Bronchial epithelial cell (primary cell): ENCODE measurements at regions not wholly inside any gene's neighbourhood (a gene's known extent, or its start where the extent isn't known, plus 50 kb on each side); places are given as distances from the start of the nearest gene placed in this dataset.

Experiments used
- DNase-seq: peaks from one replicate; pipeline ENCODE4 v3.0.0-alpha.2; 2010; ENCODE audit warnings: low read depth
- FAIRE-seq: peaks from 2 replicates; lab custom pipeline; 2011; peaks lifted over from hg19 to GRCh38; lab: Jason Lieb, UNC
- H3K27me3 ChIP-seq: 2 replicates; pipeline ENCODE4 v1.5.1; 2011; ENCODE audit warnings: low read length; ENCODE audit not compliant: control insufficient read depth, insufficient read depth
- H3K36me3 ChIP-seq: 2 replicates; pipeline ENCODE4 v1.5.1; 2011; ENCODE audit warnings: low read length; ENCODE audit not compliant: control insufficient read depth, insufficient read depth
- H3K4me3 ChIP-seq: 2 replicates; pipeline ENCODE4 v1.5.1; 2011; ENCODE audit warnings: mild to moderate bottlenecking, low read depth, low read length, control low read depth
- CTCF ChIP-seq: IDR thresholded peaks from 2 replicates; pipeline ENCODE4 v1.5.1; 2011; ENCODE audit warnings: mild to moderate bottlenecking, moderate library complexity, low read length, control low read depth, inconsistent platforms; ENCODE audit not compliant: insufficient read depth, severe bottlenecking

GRCh38 chr1:58392083-58392482, 154.4 kb downstream of the OMA1 start:
- TF ChIP-seq CTCF = no peak
- H3K4me3 ChIP-seq = no peak overlapping the region
- FAIRE-seq (no peak), DNase-seq (no peak)
- H3K36me3 ChIP-seq = no peaks in the 10 kb centered on the region
- H3K27me3 ChIP-seq = no peaks in the 10 kb centered on the region

GRCh38 chr1:58391514-58391913, 155.0 kb downstream of the OMA1 start:
- no peak for TF ChIP-seq CTCF
- H3K27me3 ChIP-seq = no peaks in the 10 kb centered on the region
- FAIRE-seq = no peak
- no peak for DNase-seq
- H3K36me3 ChIP-seq = no peaks in the 10 kb centered on the region
- H3K4me3 ChIP-seq = no peak overlapping the region

GRCh38 chr1:58391056-58391455, 155.5 kb downstream of the OMA1 start:
- Histone ChIP-seq H3K27me3 (no peaks in the 10 kb centered on the region), H3K36me3 (no peaks in the 10 kb centered on the region), H3K4me3 (no peak overlapping the region)
- FAIRE-seq = no peak
- no peak for DNase-seq
- TF ChIP-seq CTCF = no peak

- no peaks in the 10 kb centered on the region for H3K27me3 ChIP-seq
- no peaks in the 10 kb centered on the region for H3K36me3 ChIP-seq
- TF ChIP-seq CTCF = no peak
- DNase-seq (no peak), FAIRE-seq (no peak)
- H3K4me3 ChIP-seq = no peak overlapping the region
Observed at GRCh38 chr1:58390091-58390490, 156.4 kb downstream of the OMA1 start.

- no peak for FAIRE-seq
- no peak for TF ChIP-seq CTCF
Observed at GRCh38 chr1:58380345-58380744, 166.2 kb downstream of the OMA1 start.

GRCh38 chr1:58367217-58367616, 179.3 kb downstream of the OMA1 start:
- no peak overlapping the region for H3K4me3 ChIP-seq
- DNase-seq (no peak), FAIRE-seq (no peak)
- TF ChIP-seq CTCF = no peak
- H3K36me3 ChIP-seq = no peaks in the 10 kb centered on the region
- no peaks in the 10 kb centered on the region for H3K27me3 ChIP-seq

More at GRCh38 chr1:58380345-58380744, 166.2 kb downstream of the OMA1 start:
- Histone ChIP-seq H3K27me3 (no peaks in the 10 kb centered on the region), H3K36me3 (no peaks in the 10 kb centered on the region), H3K4me3 (no peak overlapping the region)
- no peak for DNase-seq
